Muscle layer of colon (tissue), 2 donors: ENCODE measurements at regions not wholly inside any gene's neighbourhood (a gene's known extent, or its start where the extent isn't known, plus 50 kb on each side); places are given as distances from the start of the nearest gene placed in this dataset.
"Not testable (repeated sequence)": the region's sequence is repeated elsewhere in the genome, so short reads cannot be mapped to it uniquely, and the experiment has no call there.

ENCODE experiments used
- H3K27ac ChIP-seq: one replicate; pipeline ENCODE4 v1.7.0; 2013; ENCODE audit warnings: low read depth, mild to moderate bottlenecking, low read length, moderate library complexity
- H3K27me3 ChIP-seq, 2 donors: one replicate each; pipeline ENCODE4 v1.7.0; 2013; ENCODE audit warnings: low read length in 2 of 2, mild to moderate bottlenecking in 2 of 2; ENCODE audit not compliant: insufficient read depth in 2 of 2, control insufficient read depth in 1 of 2
- H3K36me3 ChIP-seq: one replicate; pipeline ENCODE4 v1.7.0; 2013; ENCODE audit warnings: mild to moderate bottlenecking, low read length; ENCODE audit not compliant: insufficient read depth
- H3K4me1 ChIP-seq: one replicate; pipeline ENCODE4 v1.7.0; 2013; ENCODE audit warnings: mild to moderate bottlenecking, low read length; ENCODE audit not compliant: insufficient read depth
- H3K4me3 ChIP-seq, 2 donors: one replicate each; pipeline ENCODE4 v1.7.0; 2013; ENCODE audit warnings: low read length in 2 of 2, low read depth in 1 of 2, mild to moderate bottlenecking in 1 of 2, moderate library complexity in 1 of 2
- H3K9ac ChIP-seq: one replicate; pipeline ENCODE4 v1.7.0; 2013; ENCODE audit warnings: low read length
- H3K9me3 ChIP-seq: one replicate; pipeline ENCODE4 v1.7.0; 2013; ENCODE audit warnings: mild to moderate bottlenecking, low read length
- donor health status: abdominal sarcoma.
- donor health status: Adenocarcinoma of cecum.

- no peaks in the 10 kb centered on the region for H3K4me1 ChIP-seq
- H3K9me3 ChIP-seq = no peaks in the 10 kb centered on the region
- H3K27me3 ChIP-seq = no peaks in the 10 kb centered on the region
- H3K36me3 ChIP-seq = no peaks in the 10 kb centered on the region
- H3K27ac ChIP-seq = no peak overlapping the region
- no peak overlapping the region for H3K4me3 ChIP-seq
- H3K9ac ChIP-seq = no peak overlapping the region
Measured at GRCh38 chr6:113782636-113783035, 74.5 kb upstream of the MARCKS start.

DNA sequence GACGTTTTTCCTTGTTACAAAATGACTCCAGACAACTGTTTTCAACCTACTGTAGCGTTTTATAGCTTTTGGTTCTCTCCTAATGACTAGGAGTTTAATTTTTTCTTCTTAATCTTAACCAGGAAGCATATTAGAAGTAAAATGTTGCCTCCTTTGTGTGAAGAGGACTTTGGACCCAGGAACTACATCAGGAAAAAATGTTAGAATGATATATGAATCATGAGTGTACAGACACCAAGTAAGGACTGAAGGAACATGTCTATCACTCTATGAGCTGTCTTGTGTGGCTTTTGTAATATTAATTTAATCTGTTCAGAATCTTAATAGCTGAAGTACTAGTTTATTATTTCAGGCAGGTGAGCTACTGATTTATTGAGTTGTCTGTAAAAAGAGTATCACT lies 71.0 kb upstream of the MARCKS start:
- no peak overlapping the region for H3K4me3 ChIP-seq
- H3K27me3 ChIP-seq = no peaks in the 10 kb centered on the region
- H3K36me3 ChIP-seq = no peaks in the 10 kb centered on the region
- H3K27ac ChIP-seq = no peak overlapping the region
- no peaks in the 10 kb centered on the region for H3K4me1 ChIP-seq
- no peaks in the 10 kb centered on the region for H3K9me3 ChIP-seq
- H3K9ac ChIP-seq = no peak overlapping the region

- no peaks in the 10 kb centered on the region for H3K36me3 ChIP-seq
- no peaks in the 10 kb centered on the region for H3K27me3 ChIP-seq
- H3K27ac ChIP-seq = no peak overlapping the region
- no peaks in the 10 kb centered on the region for H3K4me1 ChIP-seq
- no peaks in the 10 kb centered on the region for H3K9me3 ChIP-seq
- no peak overlapping the region for H3K4me3 ChIP-seq
- H3K9ac ChIP-seq = no peak overlapping the region
Measured at GRCh38 chr6:113788586-113788985, 68.6 kb upstream of the MARCKS start.

DNA sequence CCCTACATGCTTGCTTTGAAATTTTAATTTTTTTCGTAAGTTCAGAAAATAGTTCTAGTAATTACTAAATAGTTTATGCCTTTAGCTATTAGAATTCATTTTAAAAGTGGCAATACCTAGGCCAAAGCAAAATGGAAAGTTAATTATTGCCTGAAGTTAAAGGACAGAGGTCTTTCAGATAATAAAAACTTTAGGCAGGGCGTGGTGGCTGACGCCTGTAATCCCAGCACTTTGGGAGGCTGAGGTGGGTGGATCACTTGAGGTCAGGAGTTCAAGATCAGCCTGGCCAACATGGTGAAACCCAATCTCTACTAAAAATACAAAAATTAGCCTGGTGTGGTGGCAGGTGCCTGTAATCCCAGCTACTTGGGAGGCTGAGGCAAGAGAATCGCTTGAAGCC lies 65.9 kb upstream of the MARCKS start:
- H3K4me1 ChIP-seq, H3K27me3 ChIP-seq, H3K27ac ChIP-seq, H3K9me3 ChIP-seq, H3K4me3 ChIP-seq, H3K9ac ChIP-seq, H3K36me3 ChIP-seq: not testable (repeated sequence)

GRCh38 chr6:113795371-113795770 lies 61.8 kb upstream of the MARCKS start:
- not testable (repeated sequence) for H3K9me3 ChIP-seq, H3K27me3 ChIP-seq, H3K9ac ChIP-seq

GRCh38 chr6:113796038-113796437 lies 61.1 kb upstream of the MARCKS start:
- no peak overlapping the region for H3K9ac ChIP-seq
- H3K27ac ChIP-seq = no peak overlapping the region
- H3K9me3 ChIP-seq = no peaks in the 10 kb centered on the region
- H3K4me1 ChIP-seq = no peaks in the 10 kb centered on the region
- H3K36me3 ChIP-seq = no peaks in the 10 kb centered on the region
- no peaks in the 10 kb centered on the region for H3K27me3 ChIP-seq
- H3K4me3 ChIP-seq = no peak overlapping the region

More at GRCh38 chr6:113795371-113795770, 61.8 kb upstream of the MARCKS start:
- H3K27ac ChIP-seq, H3K4me1 ChIP-seq, H3K4me3 ChIP-seq, H3K36me3 ChIP-seq: not testable (repeated sequence)

- H3K27ac ChIP-seq = no peak overlapping the region
- H3K4me1 ChIP-seq = peaks cover 6% of the 10 kb centered on the region
- H3K9ac ChIP-seq = no peak overlapping the region
- H3K27me3 ChIP-seq = no peaks in the 10 kb centered on the region
- no peaks in the 10 kb centered on the region for H3K36me3 ChIP-seq
- H3K9me3 ChIP-seq = no peaks in the 10 kb centered on the region
- H3K4me3 ChIP-seq = no peak overlapping the region
Measured at GRCh38 chr6:113802779-113803178, 54.4 kb upstream of the MARCKS start.

- Histone ChIP-seq H3K36me3 (no peaks in the 10 kb centered on the region), H3K27ac (no peak overlapping the region), H3K9ac (no peak overlapping the region), H3K4me3 (no peak overlapping the region), H3K27me3 (no peaks in the 10 kb centered on the region), H3K4me1 (peaks cover 6% of the 10 kb centered on the region), H3K9me3 (no peaks in the 10 kb centered on the region)
Measured at GRCh38 chr6:113805173-113805790, 51.9 kb upstream of the MARCKS start.

- H3K4me3 ChIP-seq = no peak overlapping the region
- no peaks in the 10 kb centered on the region for H3K36me3 ChIP-seq
- peaks cover 6% of the 10 kb centered on the region for H3K4me1 ChIP-seq
- no peak overlapping the region for H3K27ac ChIP-seq
- H3K9ac ChIP-seq = no peak overlapping the region
- no peaks in the 10 kb centered on the region for H3K9me3 ChIP-seq
- H3K27me3 ChIP-seq = no peaks in the 10 kb centered on the region
Measured at GRCh38 chr6:113805811-113806495, 51.2 kb upstream of the MARCKS start.
